ENCODE measurements at regions not wholly inside any gene's neighbourhood (a gene's known extent, or its start where the extent isn't known, plus 50 kb on each side); places are given as distances from the start of the nearest gene placed in this dataset.

DNA sequence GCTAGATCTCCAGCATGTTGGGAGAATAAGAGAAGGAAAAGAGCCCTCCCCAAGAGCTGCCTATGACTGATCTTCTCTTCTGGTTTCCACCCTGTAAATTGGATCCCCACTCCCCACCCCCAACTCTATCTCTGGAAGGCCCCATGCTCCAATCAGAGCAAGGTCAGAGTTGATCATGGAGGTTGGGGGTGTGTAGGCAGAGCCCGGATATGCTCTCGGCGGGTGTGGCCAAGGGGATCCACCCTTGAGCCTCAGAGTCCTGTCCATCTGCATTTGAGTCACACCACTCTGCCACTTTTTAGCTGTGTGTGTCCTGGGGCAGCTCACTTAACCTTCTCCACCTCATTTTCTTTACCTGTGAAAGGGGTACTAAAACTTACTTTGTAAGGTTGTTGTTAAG, 79.5 kb downstream of the NAV1 start:
- TF ChIP-seq, protein P1, sequence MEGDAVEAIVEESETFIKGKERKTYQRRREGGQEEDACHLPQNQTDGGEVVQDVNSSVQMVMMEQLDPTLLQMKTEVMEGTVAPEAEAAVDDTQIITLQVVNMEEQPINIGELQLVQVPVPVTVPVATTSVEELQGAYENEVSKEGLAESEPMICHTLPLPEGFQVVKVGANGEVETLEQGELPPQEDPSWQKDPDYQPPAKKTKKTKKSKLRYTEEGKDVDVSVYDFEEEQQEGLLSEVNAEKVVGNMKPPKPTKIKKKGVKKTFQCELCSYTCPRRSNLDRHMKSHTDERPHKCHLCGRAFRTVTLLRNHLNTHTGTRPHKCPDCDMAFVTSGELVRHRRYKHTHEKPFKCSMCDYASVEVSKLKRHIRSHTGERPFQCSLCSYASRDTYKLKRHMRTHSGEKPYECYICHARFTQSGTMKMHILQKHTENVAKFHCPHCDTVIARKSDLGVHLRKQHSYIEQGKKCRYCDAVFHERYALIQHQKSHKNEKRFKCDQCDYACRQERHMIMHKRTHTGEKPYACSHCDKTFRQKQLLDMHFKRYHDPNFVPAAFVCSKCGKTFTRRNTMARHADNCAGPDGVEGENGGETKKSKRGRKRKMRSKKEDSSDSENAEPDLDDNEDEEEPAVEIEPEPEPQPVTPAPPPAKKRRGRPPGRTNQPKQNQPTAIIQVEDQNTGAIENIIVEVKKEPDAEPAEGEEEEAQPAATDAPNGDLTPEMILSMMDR (IDR thresholded peaks at IDR 0.05), result no peak
- no peak for TF ChIP-seq EZH2 (IDR thresholded peaks at IDR 0.05; ENCODE audit: borderline replicate concordance, insufficient read depth, low read depth, low read length, poor library complexity, severe bottlenecking)

Measured in B cell (primary cell).